HCT116 (cell line): ENCODE measurements at regions not wholly inside any gene's neighbourhood (a gene's known extent, or its start where the extent isn't known, plus 50 kb on each side); places are given as distances from the start of the nearest gene placed in this dataset.

Experiments used
- ATAC-seq: fragments of 200-7000 bp; cut with Tn5 transposase; 2 replicates; pipeline ENCODE4 v1.9.1; 2020; ENCODE audit warnings: mild to moderate bottlenecking, moderate library complexity
- BruUV-seq: library from RNA; stranded (reverse); fragments of 400-500 nt; replicated peaks from 2 replicates; lab custom pipeline; 2021; lab: Mats Ljungman, UMichigan
- CTCF ChIA-PET: fragments of 300-600 bp; sonication (Branson Sonifier 250); formaldehyde crosslinking; loops from one replicate; lab custom pipeline; 2021; ENCODE audit warnings: antibody characterized with exemption; lab: Charles Lee
- POLR2A ChIA-PET: fragments of 300-600, 350-600 bp; sonication (Branson Sonifier 250); formaldehyde crosslinking; loops from one replicate; lab custom pipeline; 2021; ENCODE audit warnings: antibody characterized with exemption; lab: Charles Lee
- RAD21 ChIA-PET, 2 experiments: fragments of 300-600 bp; sonication (Branson Sonifier 250); formaldehyde crosslinking; loops; one replicate each; lab custom pipeline; 2023; ENCODE audit warnings: low total read pairs in 2 of 2; ENCODE audit not compliant: uncharacterized antibody in 2 of 2, unreplicated experiment in 2 of 2, low non-redundant PET in 1 of 2; lab: Charles Lee
- DNase-seq: peaks from one replicate; pipeline ENCODE4 v3.0.0-alpha.2; 2010; ENCODE audit warnings: low read depth, low spot score
- H2AFZ ChIP-seq: fragments of 200-600 bp; shearing (Covaris generic), sonication (generic); 2 replicates; pipeline ENCODE4 v1.6.1; 2017; ENCODE audit warnings: low read depth, mixed run types, mixed read lengths, antibody characterized with exemption, low read length; ENCODE audit not compliant: poor library complexity, severe bottlenecking
- H3K27ac ChIP-seq: 2 replicates; pipeline ENCODE4 v1.5.1; 2012; ENCODE audit warnings: low read depth, low read length
- H3K27me3 ChIP-seq: fragments of 200-600 bp; sonication (generic); 2 replicates; pipeline ENCODE4 v1.6.1; 2016; ENCODE audit warnings: mixed run types, low read length, mixed read lengths; ENCODE audit not compliant: insufficient read depth
- H3K36me3 ChIP-seq, 2 experiments: fragments of 200-500 bp in 1 of 2; fragments of 200-600 bp in 1 of 2; sonication (Bioruptor generic) in 1 of 2; sonication (generic) in 1 of 2; 2 replicates each; pipeline versions ENCODE4 v1.5.1 to v1.6.1; 2014 to 2016; ENCODE audit warnings: low read length in 2 of 2, inconsistent platforms in 1 of 2, mixed read lengths in 1 of 2, mixed run types in 1 of 2; ENCODE audit not compliant: insufficient read depth in 2 of 2, control insufficient read depth in 1 of 2
- H3K4me1 ChIP-seq, 2 experiments: fragments of 200-600 bp in 1 of 2; sonication (generic) in 1 of 2; 2 replicates each; pipeline versions ENCODE4 v1.5.1 to v1.6.1; 2012 to 2017; ENCODE audit warnings: low read length in 2 of 2, inconsistent platforms in 1 of 2, mild to moderate bottlenecking in 1 of 2, mixed read lengths in 1 of 2, mixed run types in 1 of 2, moderate library complexity in 1 of 2; ENCODE audit not compliant: insufficient read depth in 2 of 2, control insufficient read depth in 1 of 2
- H3K4me2 ChIP-seq: fragments of 200-600 bp; sonication (generic); 2 replicates; pipeline ENCODE4 v1.6.1; 2017; ENCODE audit warnings: mixed run types, low read length, mixed read lengths
- H3K4me3 ChIP-seq, 2 experiments: fragments of 200-600 bp in 1 of 2; sonication (generic) in 1 of 2; replicated peaks in 1 of 2; 2 replicates each; pipeline ENCODE4 v1.5.1; 2011 to 2016; ENCODE audit warnings: low read length in 2 of 2, control low read depth in 1 of 2, low read depth in 1 of 2, mild to moderate bottlenecking in 1 of 2, mixed read lengths in 1 of 2, mixed run types in 1 of 2
- H3K79me2 ChIP-seq: fragments of 200-600 bp; sonication (generic); 2 replicates; pipeline ENCODE4 v1.6.1; 2017; ENCODE audit warnings: mild to moderate bottlenecking, mixed run types, low read length, moderate library complexity, mixed read lengths; ENCODE audit not compliant: insufficient read depth
- H3K9ac ChIP-seq: fragments of 200-600 bp; sonication (generic); 2 replicates; pipeline ENCODE4 v1.6.1; 2016; ENCODE audit warnings: low read length, mixed read lengths
- H3K9me2 ChIP-seq: fragments of 200-600 bp; sonication (generic), shearing (Covaris generic); 2 replicates; pipeline ENCODE4 v1.6.1; 2017; ENCODE audit warnings: mixed run types, mild to moderate bottlenecking, moderate library complexity; ENCODE audit not compliant: insufficient read depth
- H3K9me3 ChIP-seq, 2 experiments: fragments of 200-500 bp in 1 of 2; fragments of 200-600 bp in 1 of 2; sonication (Bioruptor generic) in 1 of 2; sonication (generic) in 1 of 2; 2 replicates each; pipeline ENCODE4 v1.6.1; 2014 to 2017; ENCODE audit warnings: low read length in 2 of 2, mixed read lengths in 2 of 2, inconsistent platforms in 1 of 2, low read depth in 1 of 2, mild to moderate bottlenecking in 1 of 2, mixed run types in 1 of 2, moderate library complexity in 1 of 2; ENCODE audit not compliant: control insufficient read depth in 1 of 2, insufficient read depth in 1 of 2
- H4K20me1 ChIP-seq: fragments of 200-600 bp; sonication (generic), shearing (Covaris generic); 2 replicates; pipeline ENCODE4 v1.6.1; 2017; ENCODE audit warnings: mixed run types, mild to moderate bottlenecking, moderate library complexity; ENCODE audit not compliant: insufficient read depth
- EZH2phosphoT487 ChIP-seq: fragments of 200-600 bp; IDR thresholded peaks from 2 replicates; pipeline ENCODE4 v1.6.1; 2018; ENCODE audit warnings: antibody characterized with exemption, borderline replicate concordance
- FOSL1 ChIP-seq: IDR thresholded peaks from 2 replicates; pipeline ENCODE4 v1.6.1; 2012; ENCODE audit warnings: low read depth
- TCF7L2 ChIP-seq: IDR thresholded peaks from 2 replicates; pipeline ENCODE4 v1.7.0; 2011; ENCODE audit warnings: borderline replicate concordance, inconsistent platforms; ENCODE audit not compliant: insufficient read depth, insufficient read length; ENCODE audit errors: extremely low read depth
- YY1 ChIP-seq: IDR thresholded peaks from 2 replicates; pipeline ENCODE4 v1.6.1; 2011; ENCODE audit warnings: low read length, low read depth, moderate library complexity, mild to moderate bottlenecking; ENCODE audit not compliant: insufficient replicate concordance; ENCODE audit errors: extremely low read depth
- intact Hi-C: fragments of 100-400 bp; cut with micrococcal nuclease; formaldehyde crosslinking; loops from 2 replicates; pipeline ENCODE4 v1.10.0; 2022

GRCh38 chr5:17898766-17899165 lies 264.5 kb downstream of the TAF11L14 start (continued):
- no peak for TF ChIP-seq EZH2phosphoT487

GRCh38 chr5:17907094-17907493 lies 272.8 kb downstream of the TAF11L14 start:
- no peaks in the 10 kb centered on the region for H4K20me1 ChIP-seq
- H3K36me3 ChIP-seq: no peaks in the 10 kb centered on the region
- no TSS peak for BruUV-seq
- no peak for ATAC-seq
- TF ChIP-seq YY1: no peak
- no peak for TF ChIP-seq EZH2phosphoT487
- TF ChIP-seq TCF7L2: peak; percentile 95
- H3K4me3 ChIP-seq: no peak overlapping the region
- H2AFZ ChIP-seq: no peak overlapping the region
- DNase-seq: no peak
- ChIA-PET CTCF (no interaction called here), POLR2A (no interaction called here), RAD21 (no interaction called here)
- H3K27me3 ChIP-seq: no peaks in the 10 kb centered on the region
- peaks cover 4 to 39% of the 10 kb centered on the region in 2 experiments for H3K9me3 ChIP-seq
- H3K9me2 ChIP-seq: no peaks in the 10 kb centered on the region
- no peaks in the 10 kb centered on the region for H3K4me1 ChIP-seq
- H3K9ac ChIP-seq: no peak overlapping the region
- H3K27ac ChIP-seq: no peak overlapping the region
- no peaks in the 10 kb centered on the region for H3K79me2 ChIP-seq
- intact Hi-C loops: no loop called here
- no peak overlapping the region for H3K4me2 ChIP-seq

DNA sequence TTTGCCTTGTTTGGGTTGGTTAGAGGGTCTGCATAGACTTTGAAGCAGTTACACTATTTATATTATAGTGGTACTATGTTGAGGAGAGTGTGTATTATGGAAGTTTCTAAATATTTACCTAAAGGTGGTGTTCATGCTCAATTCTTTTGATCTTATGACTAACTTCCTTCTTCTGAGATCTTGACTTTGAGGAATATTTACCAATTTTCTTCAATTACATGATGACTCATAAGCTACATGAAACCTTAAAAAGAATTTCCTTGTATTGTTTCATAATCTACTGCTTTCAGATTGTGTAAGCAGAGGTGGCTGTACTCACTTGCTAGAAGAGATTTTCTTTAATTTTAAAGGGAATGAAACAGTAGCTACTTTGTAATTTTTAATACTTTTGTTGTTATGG lies 276.1 kb downstream of the TAF11L14 start:
- ATAC-seq (no peak), DNase-seq (no peak)
- Histone ChIP-seq H3K27ac (no peak overlapping the region), H3K36me3 (no peaks in the 10 kb centered on the region), H3K4me1 (no peaks in the 10 kb centered on the region), H3K79me2 (no peaks in the 10 kb centered on the region), H2AFZ (no peak overlapping the region), H3K9me3 (peaks cover 8 to 35% of the 10 kb centered on the region in 2 experiments), H3K27me3 (no peaks in the 10 kb centered on the region), H3K4me3 (no peak overlapping the region), H4K20me1 (no peaks in the 10 kb centered on the region), H3K9ac (no peak overlapping the region), H3K9me2 (no peaks in the 10 kb centered on the region), H3K4me2 (no peak overlapping the region)
- BruUV-seq: no TSS peak
- intact Hi-C loops: no loop called here
- CTCF ChIA-PET: no interaction called here
- RAD21 ChIA-PET: no interaction called here
- POLR2A ChIA-PET: no interaction called here
- TF ChIP-seq TCF7L2 (peak; percentile 92), FOSL1 (no peak)
